CD4-positive, alpha-beta T cell treated with Interleukin-17A for 1 hour (primary cell): ENCODE measurements at regions not wholly inside any gene's neighbourhood (a gene's known extent, or its start where the extent isn't known, plus 50 kb on each side); places are given as distances from the start of the nearest gene placed in this dataset.
"Not testable (repeated sequence)": the region's sequence is repeated elsewhere in the genome, so short reads cannot be mapped to it uniquely, and the experiment has no call there.

Source experiments
- DNase-seq: peaks from one replicate; pipeline ENCODE4 v3.0.0-alpha.2; 2020

- DNase-seq: no peak
Measured at GRCh38 chr9:85137696-85138095, 468.2 kb downstream of the NTRK2 start.

- DNase-seq: no peak
Measured at GRCh38 chr9:85136987-85137386, 467.5 kb downstream of the NTRK2 start.

GRCh38 chr9:85136507-85136906 is 467.0 kb downstream of the NTRK2 start:
- no peak for DNase-seq

- DNase-seq: no peak
Measured at GRCh38 chr9:85130764-85131163, 461.2 kb downstream of the NTRK2 start.

- no peak for DNase-seq
Measured at GRCh38 chr9:85130260-85130659, 460.7 kb downstream of the NTRK2 start.

GRCh38 chr9:85129514-85129913 is 460.0 kb downstream of the NTRK2 start:
- DNase-seq: no peak

GRCh38 chr9:85118990-85119755 is 449.6 kb downstream of the NTRK2 start:
- no peak for DNase-seq

GRCh38 chr9:85117831-85118230 is 448.3 kb downstream of the NTRK2 start:
- no peak for DNase-seq

GRCh38 chr9:85115473-85115872 is 445.9 kb downstream of the NTRK2 start:
- DNase-seq: no peak

- DNase-seq: no peak
Measured at GRCh38 chr9:85114799-85115198, 445.3 kb downstream of the NTRK2 start.

- DNase-seq: no peak
Measured at GRCh38 chr9:85112933-85113418, 443.4 kb downstream of the NTRK2 start.

- DNase-seq: no peak
Measured at GRCh38 chr9:85112391-85112790, 442.9 kb downstream of the NTRK2 start.

- DNase-seq: no peak
Measured at GRCh38 chr9:85108746-85109145, 439.2 kb downstream of the NTRK2 start.

GRCh38 chr9:85108229-85108628 is 438.7 kb downstream of the NTRK2 start:
- DNase-seq: no peak

- no peak for DNase-seq
Measured at GRCh38 chr9:85089188-85089969, 419.9 kb downstream of the NTRK2 start.

- no peak for DNase-seq
Measured at GRCh38 chr9:85081963-85082362, 412.4 kb downstream of the NTRK2 start.

- DNase-seq: no peak
Measured at GRCh38 chr9:85079349-85079748, 409.8 kb downstream of the NTRK2 start.

- DNase-seq: no peak
Measured at GRCh38 chr9:85077944-85078343, 408.4 kb downstream of the NTRK2 start.

GRCh38 chr9:85077146-85077545 is 407.6 kb downstream of the NTRK2 start:
- DNase-seq: not testable (repeated sequence)
